Fibroblast of mammary gland (primary cell): ENCODE measurements at regions not wholly inside any gene's neighbourhood (a gene's known extent, or its start where the extent isn't known, plus 50 kb on each side); places are given as distances from the start of the nearest gene placed in this dataset.

Source experiments
- DNase-seq: peaks from one replicate; pipeline ENCODE4 v3.0.0-alpha.2; 2010; ENCODE audit warnings: low read depth
- H3K4me3 ChIP-seq: 2 replicates; pipeline ENCODE4 v1.5.1; 2011; ENCODE audit warnings: low read depth, mild to moderate bottlenecking, low read length, moderate library complexity; ENCODE audit not compliant: control insufficient read depth
- CTCF ChIP-seq: conservative IDR thresholded peaks from 2 replicates; pipeline ENCODE4 v1.5.1; 2011; ENCODE audit warnings: low read depth, low read length, inconsistent platforms; ENCODE audit not compliant: control insufficient read depth, insufficient read depth

DNA sequence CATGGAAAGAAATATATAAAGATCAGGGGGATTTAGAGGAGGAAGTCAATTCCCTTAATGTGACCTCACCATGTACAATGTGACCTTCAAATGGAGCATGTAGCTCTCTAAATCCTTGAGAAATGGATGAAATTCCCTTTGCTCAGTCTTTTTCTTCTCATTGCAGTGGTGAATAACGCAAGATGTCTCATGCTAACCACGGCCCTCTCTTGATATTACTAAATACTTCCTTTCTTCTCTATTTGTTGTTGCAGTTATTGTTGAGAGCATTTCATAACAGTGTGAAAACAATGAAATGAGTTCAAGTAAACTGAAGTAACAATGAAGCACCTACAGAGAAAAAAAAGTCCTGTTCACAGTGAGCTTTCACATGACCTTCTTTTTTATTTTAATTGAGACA lies 55.6 kb downstream of the ZNF281 start:
- H3K4me3 ChIP-seq, result no peak overlapping the region

GRCh38 chr1:200353232-200353631 lies 56.6 kb downstream of the ZNF281 start:
- DNase-seq, result peak; percentile 54
- no peak for TF ChIP-seq CTCF
- no peak overlapping the region for H3K4me3 ChIP-seq

More for the DNA sequence above, 55.6 kb downstream of the ZNF281 start:
- peak; percentile 53 for DNase-seq
- TF ChIP-seq CTCF, result no peak

DNA sequence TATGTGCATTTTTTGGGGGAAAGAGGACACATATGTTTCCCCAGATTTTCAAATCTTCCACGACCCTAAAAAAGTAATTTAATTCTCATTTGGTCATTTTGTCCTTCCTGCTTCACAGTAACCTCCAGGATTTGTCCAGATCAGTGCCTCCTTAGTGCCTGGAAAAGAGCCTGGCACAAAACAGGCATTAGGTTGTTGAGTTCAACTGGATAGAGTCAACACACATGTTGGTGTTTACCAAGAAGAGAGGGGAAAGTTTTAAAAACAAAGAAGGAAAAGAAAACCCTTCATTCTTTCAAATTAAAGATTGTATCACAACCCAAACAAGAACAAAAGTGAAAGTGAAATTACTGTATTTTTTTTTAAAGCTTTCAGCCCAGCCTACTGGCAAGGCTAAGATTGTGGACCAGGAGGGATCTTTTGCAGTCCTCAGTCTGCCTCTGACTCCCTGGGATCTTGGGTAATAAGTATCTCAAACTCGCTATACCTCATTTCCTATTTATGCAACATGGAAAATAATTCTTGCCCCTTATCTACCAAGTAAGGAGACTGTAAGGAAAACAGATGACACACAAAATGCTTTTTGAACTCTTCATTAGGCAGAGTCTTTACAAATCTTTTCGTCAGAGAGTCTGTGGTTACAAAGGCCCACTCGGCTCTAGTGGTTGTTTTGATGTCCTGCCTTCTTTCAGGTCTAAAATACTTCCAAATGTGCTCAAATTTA lies 57.8 kb downstream of the ZNF281 start:
- peak; percentile 97 for DNase-seq
- peak; percentile 5 for TF ChIP-seq CTCF
- no peak overlapping the region for H3K4me3 ChIP-seq

- no peak for DNase-seq
- TF ChIP-seq CTCF, result no peak
- no peak overlapping the region for H3K4me3 ChIP-seq
These were observed 58.4 kb downstream of the ZNF281 start for GRCh38 chr1:200351425-200351824.

- no peak overlapping the region for H3K4me3 ChIP-seq
- peak; percentile 83 for DNase-seq
- no peak for TF ChIP-seq CTCF
These were observed 63.1 kb downstream of the ZNF281 start for GRCh38 chr1:200346700-200347099.

DNA sequence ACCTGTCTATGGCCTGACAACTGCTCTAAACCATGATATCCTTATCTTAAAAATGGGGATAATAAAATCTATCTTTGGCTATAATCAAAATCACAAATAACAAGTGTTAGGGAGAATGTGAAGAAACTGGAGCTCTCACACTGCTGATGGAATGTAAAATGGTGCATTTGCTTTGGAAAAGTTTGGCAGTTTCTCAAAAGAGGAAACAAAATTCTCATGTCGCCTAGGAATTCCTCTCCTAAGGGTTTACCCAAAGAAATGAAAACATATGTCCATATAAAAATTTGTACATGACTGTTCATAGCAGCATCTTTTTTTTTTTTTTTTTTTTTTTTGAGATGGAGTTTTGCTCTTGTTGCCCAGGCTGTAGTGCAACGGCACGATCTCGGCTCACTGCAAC lies 64.3 kb downstream of the ZNF281 start:
- TF ChIP-seq CTCF, result no peak
- no peak for DNase-seq
- H3K4me3 ChIP-seq, result no peak overlapping the region
